ENCODE measurements at regions not wholly inside any gene's neighbourhood (a gene's known extent, or its start where the extent isn't known, plus 50 kb on each side); places are given as distances from the start of the nearest gene placed in this dataset.
"Not testable (repeated sequence)": the region's sequence is repeated elsewhere in the genome, so short reads cannot be mapped to it uniquely, and the experiment has no call there.

DNA sequence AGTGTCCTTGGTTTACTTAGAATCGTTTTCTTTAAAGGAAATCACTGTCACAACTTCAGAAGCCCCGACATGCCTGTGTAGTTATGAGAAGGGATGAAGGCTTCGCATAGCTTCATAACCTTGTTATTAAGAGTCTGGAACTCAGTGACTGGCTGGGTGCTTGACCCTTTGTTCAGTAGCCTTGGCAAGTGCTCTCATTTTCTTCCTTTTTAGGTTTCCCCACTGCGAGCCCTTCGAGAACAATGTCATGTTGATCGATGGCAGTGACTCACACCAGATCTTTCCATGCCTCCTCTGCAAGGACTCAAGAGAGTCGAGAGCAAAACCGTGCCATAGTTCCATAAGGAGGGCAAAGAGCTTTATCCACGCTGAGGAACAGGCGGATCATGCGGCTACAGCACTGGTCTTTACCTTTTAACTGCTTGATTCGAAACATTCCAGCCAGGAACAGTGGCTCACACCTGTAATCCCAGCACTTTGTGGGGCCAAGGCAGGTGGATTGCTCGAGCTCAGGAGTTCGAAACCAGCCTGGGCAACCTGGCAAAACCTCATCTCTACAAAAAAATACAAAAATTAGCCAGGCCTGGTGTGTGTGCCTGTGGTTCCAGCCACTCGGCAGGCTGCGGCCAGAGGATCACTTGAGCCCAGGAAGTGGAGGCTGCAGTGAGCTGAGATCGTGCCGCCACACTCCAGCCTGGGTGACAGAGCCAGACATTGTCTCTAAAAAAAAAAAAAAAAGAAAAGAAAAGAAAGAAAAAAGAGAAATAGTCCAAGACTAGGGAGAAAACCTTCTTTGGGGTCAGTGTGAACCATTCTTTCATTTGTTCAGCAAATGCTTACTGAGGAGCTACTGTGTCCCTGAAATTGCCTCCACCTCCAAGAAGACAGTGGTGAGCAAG lies 95.4 kb upstream of the ERRFI1 start:
- TF ChIP-seq, protein P1, sequence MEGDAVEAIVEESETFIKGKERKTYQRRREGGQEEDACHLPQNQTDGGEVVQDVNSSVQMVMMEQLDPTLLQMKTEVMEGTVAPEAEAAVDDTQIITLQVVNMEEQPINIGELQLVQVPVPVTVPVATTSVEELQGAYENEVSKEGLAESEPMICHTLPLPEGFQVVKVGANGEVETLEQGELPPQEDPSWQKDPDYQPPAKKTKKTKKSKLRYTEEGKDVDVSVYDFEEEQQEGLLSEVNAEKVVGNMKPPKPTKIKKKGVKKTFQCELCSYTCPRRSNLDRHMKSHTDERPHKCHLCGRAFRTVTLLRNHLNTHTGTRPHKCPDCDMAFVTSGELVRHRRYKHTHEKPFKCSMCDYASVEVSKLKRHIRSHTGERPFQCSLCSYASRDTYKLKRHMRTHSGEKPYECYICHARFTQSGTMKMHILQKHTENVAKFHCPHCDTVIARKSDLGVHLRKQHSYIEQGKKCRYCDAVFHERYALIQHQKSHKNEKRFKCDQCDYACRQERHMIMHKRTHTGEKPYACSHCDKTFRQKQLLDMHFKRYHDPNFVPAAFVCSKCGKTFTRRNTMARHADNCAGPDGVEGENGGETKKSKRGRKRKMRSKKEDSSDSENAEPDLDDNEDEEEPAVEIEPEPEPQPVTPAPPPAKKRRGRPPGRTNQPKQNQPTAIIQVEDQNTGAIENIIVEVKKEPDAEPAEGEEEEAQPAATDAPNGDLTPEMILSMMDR (IDR thresholded peaks at IDR 0.05; ENCODE audit: extremely low read depth, low read depth, low read length), result no peak
- H3K4me2 ChIP-seq (ENCODE audit: insufficient read depth, low read length), result peak overlapping the region; percentile 68
- H3K36me3 ChIP-seq (ENCODE audit: insufficient read depth, low read length), result no peaks in the 10 kb centered on the region
- peak; percentile 76 for DNase-seq (ENCODE audit: insufficient read length, low spot score, missing footprints)
- no peaks in the 10 kb centered on the region for H4K20me1 ChIP-seq (ENCODE audit: insufficient read depth, low read length)
- peaks cover 40% of the 10 kb centered on the region for H3K4me1 ChIP-seq (ENCODE audit: insufficient read depth, low read length)
- peak overlapping the region; percentile 18 for H3K4me3 ChIP-seq (ENCODE audit: insufficient read depth, low read length)
- no peaks in the 10 kb centered on the region for H3K9me3 ChIP-seq (ENCODE audit: low read depth, low read length)
- H3K79me2 ChIP-seq (ENCODE audit: insufficient read depth, low read length), result no peaks in the 10 kb centered on the region
- peak overlapping the region; percentile 60 for H2AFZ ChIP-seq (ENCODE audit: low read length)
- H3K27me3 ChIP-seq (ENCODE audit: insufficient read depth, low read length), result no peaks in the 10 kb centered on the region
- H3K27ac ChIP-seq (ENCODE audit: low read depth, low read length), result peak overlapping the region; percentile 72

DNA sequence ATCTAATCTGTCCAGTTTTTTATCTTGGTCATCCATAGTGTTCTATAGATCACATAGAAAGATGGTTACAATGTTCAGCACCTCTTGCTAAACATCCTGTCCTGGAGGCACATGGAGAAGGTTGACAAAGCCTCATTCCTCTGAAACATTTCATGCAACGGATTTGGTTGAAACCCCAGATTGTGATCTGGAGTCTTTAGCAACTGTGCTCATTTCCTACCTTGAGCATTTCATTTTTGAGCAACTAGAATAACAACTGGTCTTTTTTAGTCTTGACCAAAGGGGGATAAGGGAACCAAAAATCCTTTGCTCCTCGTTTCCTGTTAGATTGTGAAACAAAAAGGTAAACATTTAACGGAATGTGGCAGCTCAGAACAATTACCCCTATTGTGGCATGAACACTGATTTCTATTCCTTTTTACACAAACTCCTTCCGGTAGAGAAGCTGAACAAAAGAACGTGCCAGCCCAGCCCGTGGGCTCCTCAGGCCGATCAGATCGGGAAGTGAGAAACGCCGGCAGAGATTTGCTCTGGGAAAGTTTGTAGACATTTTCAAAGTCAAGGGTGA lies 94.7 kb upstream of the ERRFI1 start:
- TF ChIP-seq, protein P1 (IDR thresholded peaks at IDR 0.05; ENCODE audit: extremely low read depth, low read depth, low read length), result no peak
- Histone ChIP-seq H4K20me1 (ENCODE audit: insufficient read depth, low read length) (no peaks in the 10 kb centered on the region), H2AFZ (ENCODE audit: low read length) (peak overlapping the region; percentile 60), H3K27ac (ENCODE audit: low read depth, low read length) (peak overlapping the region; percentile 72), H3K4me3 (ENCODE audit: insufficient read depth, low read length) (peak overlapping the region; percentile 18), H3K79me2 (ENCODE audit: insufficient read depth, low read length) (no peaks in the 10 kb centered on the region), H3K9me3 (ENCODE audit: low read depth, low read length) (no peaks in the 10 kb centered on the region), H3K27me3 (ENCODE audit: insufficient read depth, low read length) (no peaks in the 10 kb centered on the region), H3K4me2 (ENCODE audit: insufficient read depth, low read length) (peak overlapping the region; percentile 68), H3K36me3 (ENCODE audit: insufficient read depth, low read length) (no peaks in the 10 kb centered on the region), H3K4me1 (ENCODE audit: insufficient read depth, low read length) (peaks cover 47% of the 10 kb centered on the region)
- peak; percentile 58 for DNase-seq (ENCODE audit: insufficient read length, low spot score, missing footprints)

DNA sequence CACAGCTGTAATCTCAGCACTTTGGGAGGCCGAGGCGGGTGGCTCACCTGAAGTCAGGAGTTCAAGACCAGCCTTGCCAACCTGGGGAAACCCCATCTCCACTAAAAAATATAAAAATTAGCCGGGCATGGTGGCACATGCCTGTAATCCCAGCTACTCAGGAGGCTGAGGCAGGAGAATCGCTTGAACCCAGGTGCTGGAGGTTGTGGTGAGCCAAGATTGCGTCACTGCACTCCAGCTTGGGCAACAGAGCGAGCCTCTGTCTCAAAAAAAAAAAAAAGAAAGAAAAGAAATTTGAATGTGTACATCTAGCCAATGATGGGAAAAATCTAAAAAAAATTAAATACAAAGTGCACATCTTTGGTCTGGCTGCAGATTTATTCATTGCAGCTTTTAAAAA lies 92.6 kb upstream of the ERRFI1 start:
- H2AFZ ChIP-seq (ENCODE audit: low read length), result not testable (repeated sequence)
- peaks cover 47% of the 10 kb centered on the region for H3K4me1 ChIP-seq (ENCODE audit: insufficient read depth, low read length)

DNA sequence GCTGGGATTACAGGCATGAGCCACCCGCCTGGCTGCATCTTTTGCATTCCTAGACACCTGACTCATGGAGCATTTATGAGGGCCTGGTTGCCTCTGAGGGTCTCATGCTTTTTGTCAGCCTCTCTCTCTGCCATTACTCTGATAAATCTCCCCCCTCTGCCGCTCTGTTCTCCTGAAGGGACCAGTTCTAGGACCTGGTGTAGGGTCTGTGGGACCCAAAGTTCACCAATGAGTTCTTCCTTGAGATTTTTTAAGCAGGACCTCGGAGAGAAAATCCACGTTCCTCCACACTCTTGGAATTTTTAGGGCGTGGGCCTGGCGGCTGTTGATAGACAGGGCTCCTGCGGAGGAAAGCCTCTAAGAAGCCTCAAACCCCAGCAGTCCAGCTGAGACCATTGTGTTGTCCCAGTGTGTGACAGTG lies 91.9 kb upstream of the ERRFI1 start:
- Histone ChIP-seq H3K36me3 (ENCODE audit: insufficient read depth, low read length) (no peaks in the 10 kb centered on the region), H4K20me1 (ENCODE audit: insufficient read depth, low read length) (no peaks in the 10 kb centered on the region), H3K27ac (ENCODE audit: low read depth, low read length) (no peak overlapping the region), H3K9me3 (ENCODE audit: low read depth, low read length) (no peaks in the 10 kb centered on the region), H3K79me2 (ENCODE audit: insufficient read depth, low read length) (no peaks in the 10 kb centered on the region), H2AFZ (ENCODE audit: low read length) (no peak overlapping the region), H3K4me1 (ENCODE audit: insufficient read depth, low read length) (peaks cover 47% of the 10 kb centered on the region), H3K4me2 (ENCODE audit: insufficient read depth, low read length) (no peak overlapping the region), H3K27me3 (ENCODE audit: insufficient read depth, low read length) (no peaks in the 10 kb centered on the region), H3K4me3 (ENCODE audit: insufficient read depth, low read length) (no peak overlapping the region)
- TF ChIP-seq, protein P1 (IDR thresholded peaks at IDR 0.05; ENCODE audit: extremely low read depth, low read depth, low read length), result no peak
- DNase-seq (ENCODE audit: insufficient read length, low spot score, missing footprints), result no peak

More for the DNA sequence above, 92.6 kb upstream of the ERRFI1 start:
- not testable (repeated sequence) for H3K79me2 ChIP-seq (ENCODE audit: insufficient read depth, low read length); H3K4me3 ChIP-seq (ENCODE audit: insufficient read depth, low read length); H3K27me3 ChIP-seq (ENCODE audit: insufficient read depth, low read length); H3K36me3 ChIP-seq (ENCODE audit: insufficient read depth, low read length); DNase-seq (ENCODE audit: insufficient read length, low spot score, missing footprints); H3K27ac ChIP-seq (ENCODE audit: low read depth, low read length); H4K20me1 ChIP-seq (ENCODE audit: insufficient read depth, low read length); H3K4me2 ChIP-seq (ENCODE audit: insufficient read depth, low read length); H3K9me3 ChIP-seq (ENCODE audit: low read depth, low read length)
